SH-SY5Y (cell line): ENCODE measurements at regions not wholly inside any gene's neighbourhood (a gene's known extent, or its start where the extent isn't known, plus 50 kb on each side); places are given as distances from the start of the nearest gene placed in this dataset.

ENCODE experiments used
- GATA2 ChIP-seq: IDR thresholded peaks from 2 replicates; pipeline ENCODE4 v1.6.1; 2011; ENCODE audit warnings: mild to moderate bottlenecking, low read depth, low read length
- GATA3 ChIP-seq: IDR thresholded peaks from 2 replicates; pipeline ENCODE4 v1.6.1; 2011; ENCODE audit warnings: low read depth, mild to moderate bottlenecking, low read length, moderate library complexity

DNA sequence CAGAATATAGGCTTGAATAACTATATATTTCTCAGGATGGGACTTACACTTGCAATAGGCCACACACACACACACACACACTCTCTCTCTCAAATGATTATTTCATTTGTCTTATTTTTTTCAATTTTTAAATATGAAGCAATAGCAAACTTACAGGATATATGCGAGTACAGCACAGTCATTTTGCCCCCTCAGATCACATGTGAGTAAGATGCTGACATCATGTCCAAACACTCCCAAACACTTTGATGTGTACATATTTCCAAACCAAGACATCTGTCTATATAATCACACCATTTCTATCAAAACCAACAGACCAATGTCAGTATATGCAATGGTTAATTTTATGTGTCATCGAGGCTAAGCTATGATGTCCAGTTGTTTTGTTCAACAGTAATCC is 1535.9 kb upstream of the FLRT2 start:
- no peak for TF ChIP-seq GATA2
- no peak for TF ChIP-seq GATA3
